Coronary artery (tissue), 2 donors: ENCODE measurements at regions not wholly inside any gene's neighbourhood (a gene's known extent, or its start where the extent isn't known, plus 50 kb on each side); places are given as distances from the start of the nearest gene placed in this dataset.

Experiments
- DNase-seq: peaks from one replicate; pipeline ENCODE4 v3.0.0-alpha.2; 2017; ENCODE audit warnings: low spot score
- H3K27ac ChIP-seq, 2 donors: fragments of 200-600 bp; sonication (generic); one replicate each; pipeline ENCODE4 v1.5.1; 2016 to 2019
- H3K4me3 ChIP-seq: fragments of 200-600 bp; sonication (generic); 2 replicates; pipeline ENCODE4 v1.5.1; 2016; ENCODE audit warnings: mild to moderate bottlenecking, moderate library complexity
- CTCF ChIP-seq: fragments of 200-600 bp; sonication (generic); IDR thresholded peaks from one replicate; pipeline ENCODE4 v1.5.1; 2019; ENCODE audit warnings: antibody characterized with exemption

GRCh38 chr12:67732857-67733256, 84.3 kb downstream of the DYRK2 start:
- Histone ChIP-seq H3K27ac (no peak overlapping the region), H3K4me3 (no peak overlapping the region)
- TF ChIP-seq CTCF: no peak
- no peak for DNase-seq

GRCh38 chr12:67735868-67736267, 87.3 kb downstream of the DYRK2 start:
- DNase-seq: no peak
- H3K4me3 ChIP-seq: no peak overlapping the region
- H3K27ac ChIP-seq: no peak overlapping the region
- no peak for TF ChIP-seq CTCF

GRCh38 chr12:67740711-67741110, 92.2 kb downstream of the DYRK2 start:
- TF ChIP-seq CTCF: no peak
- no peak for DNase-seq
- Histone ChIP-seq H3K27ac (no peak overlapping the region), H3K4me3 (no peak overlapping the region)

- no peak for DNase-seq
- no peak overlapping the region for H3K4me3 ChIP-seq
- H3K27ac ChIP-seq: no peak overlapping the region
- no peak for TF ChIP-seq CTCF
Measured at GRCh38 chr12:67741270-67741669, 92.7 kb downstream of the DYRK2 start.

GRCh38 chr12:67742461-67742860, 93.9 kb downstream of the DYRK2 start:
- no peak for TF ChIP-seq CTCF
- no peak for DNase-seq
- H3K4me3 ChIP-seq: no peak overlapping the region
- H3K27ac ChIP-seq: no peak overlapping the region

- Histone ChIP-seq H3K4me3 (no peak overlapping the region), H3K27ac (no peak overlapping the region)
- TF ChIP-seq CTCF: no peak
- no peak for DNase-seq
Measured at GRCh38 chr12:67747869-67748742, 99.6 kb downstream of the DYRK2 start.

- no peak overlapping the region for H3K27ac ChIP-seq
- no peak for TF ChIP-seq CTCF
- no peak overlapping the region for H3K4me3 ChIP-seq
- no peak for DNase-seq
Measured at GRCh38 chr12:67748743-67749040, 100.1 kb downstream of the DYRK2 start.
